ENCODE measurements at regions not wholly inside any gene's neighbourhood (a gene's known extent, or its start where the extent isn't known, plus 50 kb on each side); places are given as distances from the start of the nearest gene placed in this dataset.
"Not testable (repeated sequence)": the region's sequence is repeated elsewhere in the genome, so short reads cannot be mapped to it uniquely, and the experiment has no call there.

- no peak overlapping the region for H3K4me2 ChIP-seq
- H3K27ac ChIP-seq, result no peak overlapping the region
- H3K9ac ChIP-seq, result no peak overlapping the region
- no peaks in the 10 kb centered on the region for H3K36me3 ChIP-seq
- H3K27me3 ChIP-seq, result no peaks in the 10 kb centered on the region
- H3K4me1 ChIP-seq, result no peaks in the 10 kb centered on the region
- no peaks in the 10 kb centered on the region for H3K9me3 ChIP-seq (replicated peaks in 1 of 11)
- TF ChIP-seq Cebpa-rat (IDR thresholded peaks at IDR 0.05), result no peak
- H3K4me3 ChIP-seq, result no peak overlapping the region
- no peaks in the 10 kb centered on the region for H4K20me1 ChIP-seq
These were observed 252.1 kb downstream of the LRIG3 start for GRCh38 chr12:58668233-58668632.

- Histone ChIP-seq H3K4me3 (no peak overlapping the region), H3K4me1 (no peaks in the 10 kb centered on the region), H3K9ac (no peak overlapping the region), H4K20me1 (no peaks in the 10 kb centered on the region), H3K36me3 (no peaks in the 10 kb centered on the region), H3K27ac (no peak overlapping the region), H3K9me3 (replicated peaks in 1 of 11) (no peaks in the 10 kb centered on the region), H3K27me3 (no peaks in the 10 kb centered on the region), H3K4me2 (no peak overlapping the region)
- TF ChIP-seq Cebpa-rat (IDR thresholded peaks at IDR 0.05), result no peak
These were observed 251.4 kb downstream of the LRIG3 start for GRCh38 chr12:58668871-58669270.

GRCh38 chr12:58670623-58671022 is 249.7 kb downstream of the LRIG3 start:
- H3K27ac ChIP-seq, result no peak overlapping the region
- H4K20me1 ChIP-seq, result no peaks in the 10 kb centered on the region
- TF ChIP-seq Cebpa-rat (IDR thresholded peaks at IDR 0.05), result no peak
- H3K4me1 ChIP-seq, result no peaks in the 10 kb centered on the region
- H3K36me3 ChIP-seq, result no peaks in the 10 kb centered on the region
- no peak overlapping the region for H3K4me2 ChIP-seq
- H3K4me3 ChIP-seq, result no peak overlapping the region
- no peak overlapping the region for H3K9ac ChIP-seq
- no peaks in the 10 kb centered on the region for H3K27me3 ChIP-seq
- no peaks in the 10 kb centered on the region for H3K9me3 ChIP-seq (replicated peaks in 1 of 11)

- Histone ChIP-seq H3K9me3 (replicated peaks in 1 of 11) (no peaks in the 10 kb centered on the region), H3K27ac (no peak overlapping the region), H3K27me3 (no peaks in the 10 kb centered on the region), H3K4me3 (no peak overlapping the region), H3K4me1 (no peaks in the 10 kb centered on the region), H3K9ac (no peak overlapping the region), H4K20me1 (no peaks in the 10 kb centered on the region), H3K4me2 (no peak overlapping the region), H3K36me3 (no peaks in the 10 kb centered on the region)
- TF ChIP-seq Cebpa-rat (IDR thresholded peaks at IDR 0.05), result no peak
These were observed 249.1 kb downstream of the LRIG3 start for GRCh38 chr12:58671196-58671595.

GRCh38 chr12:58673021-58673420 is 247.3 kb downstream of the LRIG3 start:
- no peaks in the 10 kb centered on the region for H3K27me3 ChIP-seq
- H3K4me1 ChIP-seq, result no peaks in the 10 kb centered on the region
- no peak overlapping the region for H3K9ac ChIP-seq
- H3K27ac ChIP-seq, result no peak overlapping the region
- H3K4me3 ChIP-seq, result no peak overlapping the region
- H4K20me1 ChIP-seq, result no peaks in the 10 kb centered on the region
- no peaks in the 10 kb centered on the region for H3K36me3 ChIP-seq
- no peak overlapping the region for H3K4me2 ChIP-seq
- no peak for TF ChIP-seq Cebpa-rat (IDR thresholded peaks at IDR 0.05)
- peaks cover under 1 to 4% (median 2%) of the 10 kb centered on the region in 11 experiments; a peak in 19 of 22 replicates for H3K9me3 ChIP-seq (replicated peaks in 1 of 11)

GRCh38 chr12:58677833-58678232 is 242.5 kb downstream of the LRIG3 start:
- H3K27ac ChIP-seq, H3K27me3 ChIP-seq, H3K9ac ChIP-seq, H3K4me1 ChIP-seq, H3K4me2 ChIP-seq, H3K36me3 ChIP-seq, H4K20me1 ChIP-seq, H3K4me3 ChIP-seq: not testable (repeated sequence)
- H3K9me3 ChIP-seq (replicated peaks in 1 of 11), result peaks cover 22 to 33% (median 28%) of the 10 kb centered on the region in 11 experiments

GRCh38 chr12:58678753-58679152 is 241.6 kb downstream of the LRIG3 start:
- TF ChIP-seq Cebpa-rat (IDR thresholded peaks at IDR 0.05), result no peak
- Histone ChIP-seq H4K20me1 (no peaks in the 10 kb centered on the region), H3K9me3 (replicated peaks in 1 of 11) (peaks cover 22 to 33% (median 28%) of the 10 kb centered on the region in 11 experiments), H3K27me3 (no peaks in the 10 kb centered on the region), H3K4me3 (no peak overlapping the region), H3K4me1 (no peaks in the 10 kb centered on the region), H3K27ac (no peak overlapping the region), H3K9ac (no peak overlapping the region), H3K4me2 (no peak overlapping the region), H3K36me3 (no peaks in the 10 kb centered on the region)

GRCh38 chr12:58681730-58682129 is 238.6 kb downstream of the LRIG3 start:
- Histone ChIP-seq H3K36me3 (no peaks in the 10 kb centered on the region), H3K9me3 (replicated peaks in 1 of 11) (peaks cover 22 to 33% (median 28%) of the 10 kb centered on the region in 11 experiments), H3K4me3 (no peak overlapping the region), H3K27me3 (no peaks in the 10 kb centered on the region), H3K9ac (no peak overlapping the region), H3K27ac (no peak overlapping the region), H3K4me1 (peaks cover 0 to 16% (median 10%) of the 10 kb centered on the region in 10 experiments; a peak in 11 of 20 replicates), H4K20me1 (no peaks in the 10 kb centered on the region), H3K4me2 (no peak overlapping the region)
- no peak for TF ChIP-seq Cebpa-rat (IDR thresholded peaks at IDR 0.05)

- no peak for TF ChIP-seq Cebpa-rat (IDR thresholded peaks at IDR 0.05)
- H3K9ac ChIP-seq, result no peak overlapping the region
- no peak overlapping the region for H3K4me3 ChIP-seq
- H3K27me3 ChIP-seq, result no peaks in the 10 kb centered on the region
- H3K27ac ChIP-seq, result no peak overlapping the region
- H3K4me2 ChIP-seq, result no peak overlapping the region
- peaks cover 11 to 23% (median 16%) of the 10 kb centered on the region in 11 experiments for H3K9me3 ChIP-seq (replicated peaks in 1 of 11)
- H4K20me1 ChIP-seq, result no peaks in the 10 kb centered on the region
- no peaks in the 10 kb centered on the region for H3K4me1 ChIP-seq
- H3K36me3 ChIP-seq, result no peaks in the 10 kb centered on the region
These were observed 225.0 kb downstream of the LRIG3 start for GRCh38 chr12:58695263-58695662.

- Histone ChIP-seq H3K4me1 (peaks cover 0 to 15% (median 2%) of the 10 kb centered on the region in 10 experiments; a peak in 6 of 20 replicates), H3K4me3 (no peak overlapping the region), H4K20me1 (no peaks in the 10 kb centered on the region), H3K4me2 (no peak overlapping the region), H3K9ac (no peak overlapping the region), H3K36me3 (no peaks in the 10 kb centered on the region), H3K27ac (no peak overlapping the region), H3K27me3 (no peaks in the 10 kb centered on the region), H3K9me3 (replicated peaks in 1 of 11) (peaks cover under 1 to 23% (median 10%) of the 10 kb centered on the region in 11 experiments; a peak in 16 of 22 replicates)
- no peak for TF ChIP-seq Cebpa-rat (IDR thresholded peaks at IDR 0.05)
These were observed 218.8 kb downstream of the LRIG3 start for GRCh38 chr12:58701536-58701935.
